Activated CD8-positive, alpha-beta T cell treated with anti-CD3 and anti-CD28 coated beads for 36 hours (primary cell): ENCODE measurements at regions not wholly inside any gene's neighbourhood (a gene's known extent, or its start where the extent isn't known, plus 50 kb on each side); places are given as distances from the start of the nearest gene placed in this dataset.

Experiments
- ATAC-seq: fragments of 200-7000 bp; cut with Tn5 transposase; one replicate; pipeline ENCODE4 v1.10.0; 2021; ENCODE audit warnings: mild to moderate bottlenecking, moderate library complexity
- CTCF ChIA-PET: fragments of 350-600 bp; sonication (Branson Sonifier 250); formaldehyde crosslinking; loops from one replicate; lab custom pipeline; 2021; ENCODE audit warnings: antibody characterized with exemption; lab: Charles Lee
- POLR2A ChIA-PET: fragments of 350-600 bp; sonication (Branson Sonifier 250); formaldehyde crosslinking; loops from one replicate; lab custom pipeline; 2021; ENCODE audit warnings: antibody characterized with exemption; lab: Charles Lee
- DNase-seq: peaks from one replicate; pipeline ENCODE4 v3.0.0-alpha.2; 2020
- H3K27ac Mint-ChIP-seq: one replicate; pipeline ENCODE4 v1.8.0; 2021; ENCODE audit warnings: mild to moderate bottlenecking, mixed read lengths
- H3K27me3 Mint-ChIP-seq: one replicate; pipeline ENCODE4 v1.8.0; 2021; ENCODE audit warnings: mixed read lengths
- H3K36me3 Mint-ChIP-seq: one replicate; pipeline ENCODE4 v1.8.0; 2021; ENCODE audit warnings: low read depth, mixed read lengths
- H3K4me1 Mint-ChIP-seq: one replicate; pipeline ENCODE4 v1.8.0; 2021; ENCODE audit warnings: low read depth, mixed read lengths
- H3K4me3 Mint-ChIP-seq: one replicate; pipeline ENCODE4 v1.8.0; 2021; ENCODE audit warnings: mild to moderate bottlenecking, moderate library complexity, mixed read lengths
- H3K9me3 Mint-ChIP-seq: one replicate; pipeline ENCODE4 v1.8.0; 2021; ENCODE audit warnings: mixed read lengths
- CTCF ChIP-seq: fragments of 200-600 bp; IDR thresholded peaks from one replicate; pipeline ENCODE4 v1.8.0; 2022; ENCODE audit warnings: antibody characterized with exemption, mild to moderate bottlenecking
- intact Hi-C: fragments of 100-400 bp; cut with micrococcal nuclease; formaldehyde crosslinking; loops from one replicate; pipeline ENCODE4 v1.10.0; 2022

GRCh38 chr10:65194126-65194525 is 1672.9 kb downstream of the REEP3 start:
- no peak for TF ChIP-seq CTCF
- no peak overlapping the region for H3K27ac Mint-ChIP-seq
- H3K9me3 Mint-ChIP-seq: no peaks in the 10 kb centered on the region
- ChIA-PET POLR2A (no interaction called here), CTCF (no interaction called here)
- intact Hi-C loops: no loop called here
- no peaks in the 10 kb centered on the region for H3K4me1 Mint-ChIP-seq
- ATAC-seq: no peak
- no peak overlapping the region for H3K4me3 Mint-ChIP-seq
- DNase-seq: no peak
- H3K27me3 Mint-ChIP-seq: no peaks in the 10 kb centered on the region
- no peaks in the 10 kb centered on the region for H3K36me3 Mint-ChIP-seq

GRCh38 chr10:65194555-65194954 is 1673.4 kb downstream of the REEP3 start:
- Mint-ChIP-seq H3K36me3 (no peaks in the 10 kb centered on the region), H3K27me3 (no peaks in the 10 kb centered on the region), H3K9me3 (no peaks in the 10 kb centered on the region), H3K27ac (no peak overlapping the region), H3K4me3 (no peak overlapping the region), H3K4me1 (no peaks in the 10 kb centered on the region)
- intact Hi-C loops: no loop called here
- DNase-seq: no peak
- POLR2A ChIA-PET: no interaction called here
- no peak for TF ChIP-seq CTCF
- CTCF ChIA-PET: no interaction called here
- ATAC-seq: no peak

GRCh38 chr10:65196111-65196510 is 1674.9 kb downstream of the REEP3 start:
- ChIA-PET CTCF (no interaction called here), POLR2A (no interaction called here)
- Mint-ChIP-seq H3K4me1 (no peaks in the 10 kb centered on the region), H3K36me3 (no peaks in the 10 kb centered on the region), H3K4me3 (no peak overlapping the region), H3K9me3 (peaks cover 1% of the 10 kb centered on the region), H3K27ac (no peak overlapping the region), H3K27me3 (no peaks in the 10 kb centered on the region)
- intact Hi-C loops: no loop called here
- ATAC-seq: no peak
- TF ChIP-seq CTCF: no peak
- DNase-seq: no peak

GRCh38 chr10:65197935-65198334 is 1676.7 kb downstream of the REEP3 start:
- ATAC-seq (no peak), DNase-seq (no peak)
- intact Hi-C loops: no loop called here
- TF ChIP-seq CTCF: no peak
- ChIA-PET POLR2A (no interaction called here), CTCF (no interaction called here)
- Mint-ChIP-seq H3K27me3 (no peaks in the 10 kb centered on the region), H3K4me3 (no peak overlapping the region), H3K9me3 (peaks cover 4% of the 10 kb centered on the region), H3K27ac (no peak overlapping the region), H3K4me1 (no peaks in the 10 kb centered on the region), H3K36me3 (no peaks in the 10 kb centered on the region)

GRCh38 chr10:65201491-65201890 is 1680.3 kb downstream of the REEP3 start:
- DNase-seq (no peak), ATAC-seq (no peak)
- peaks cover 4% of the 10 kb centered on the region for H3K9me3 Mint-ChIP-seq
- no peak overlapping the region for H3K27ac Mint-ChIP-seq
- no peak for TF ChIP-seq CTCF
- ChIA-PET POLR2A (no interaction called here), CTCF (no interaction called here)
- H3K4me3 Mint-ChIP-seq: no peak overlapping the region
- H3K36me3 Mint-ChIP-seq: no peaks in the 10 kb centered on the region
- H3K27me3 Mint-ChIP-seq: no peaks in the 10 kb centered on the region
- no peaks in the 10 kb centered on the region for H3K4me1 Mint-ChIP-seq
- intact Hi-C loops: no loop called here
